ENCODE measurements at regions not wholly inside any gene's neighbourhood (a gene's known extent, or its start where the extent isn't known, plus 50 kb on each side); places are given as distances from the start of the nearest gene placed in this dataset.

DNA sequence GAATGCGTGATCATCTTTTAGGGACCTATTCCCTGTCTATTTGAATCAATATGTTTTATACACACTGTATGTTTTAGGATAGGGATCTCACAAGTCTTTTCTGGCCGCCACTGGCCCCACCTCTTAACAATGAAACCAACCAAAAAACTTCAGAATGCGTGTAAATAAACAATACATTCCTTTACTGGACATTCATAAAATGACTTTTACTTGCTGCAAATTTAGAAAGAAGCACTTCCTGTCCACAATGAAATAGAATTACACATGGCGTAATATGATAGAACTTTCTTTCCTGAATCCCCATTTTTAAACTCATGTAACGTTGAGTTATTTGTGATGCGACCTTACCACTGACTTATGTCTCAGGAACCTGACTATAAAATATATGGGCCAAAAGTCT lies 233.6 kb downstream of the SLITRK6 start:
- TF ChIP-seq, protein P1, sequence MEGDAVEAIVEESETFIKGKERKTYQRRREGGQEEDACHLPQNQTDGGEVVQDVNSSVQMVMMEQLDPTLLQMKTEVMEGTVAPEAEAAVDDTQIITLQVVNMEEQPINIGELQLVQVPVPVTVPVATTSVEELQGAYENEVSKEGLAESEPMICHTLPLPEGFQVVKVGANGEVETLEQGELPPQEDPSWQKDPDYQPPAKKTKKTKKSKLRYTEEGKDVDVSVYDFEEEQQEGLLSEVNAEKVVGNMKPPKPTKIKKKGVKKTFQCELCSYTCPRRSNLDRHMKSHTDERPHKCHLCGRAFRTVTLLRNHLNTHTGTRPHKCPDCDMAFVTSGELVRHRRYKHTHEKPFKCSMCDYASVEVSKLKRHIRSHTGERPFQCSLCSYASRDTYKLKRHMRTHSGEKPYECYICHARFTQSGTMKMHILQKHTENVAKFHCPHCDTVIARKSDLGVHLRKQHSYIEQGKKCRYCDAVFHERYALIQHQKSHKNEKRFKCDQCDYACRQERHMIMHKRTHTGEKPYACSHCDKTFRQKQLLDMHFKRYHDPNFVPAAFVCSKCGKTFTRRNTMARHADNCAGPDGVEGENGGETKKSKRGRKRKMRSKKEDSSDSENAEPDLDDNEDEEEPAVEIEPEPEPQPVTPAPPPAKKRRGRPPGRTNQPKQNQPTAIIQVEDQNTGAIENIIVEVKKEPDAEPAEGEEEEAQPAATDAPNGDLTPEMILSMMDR (IDR thresholded peaks at IDR 0.05), result no peak
- no peak for TF ChIP-seq EZH2 (IDR thresholded peaks at IDR 0.05; ENCODE audit: borderline replicate concordance, insufficient read depth, low read depth, low read length, poor library complexity, severe bottlenecking)

Data from B cell (primary cell).